Activated CD4-positive, alpha-beta T cell treated with anti-CD3 and anti-CD28 coated beads for 4 hours (primary cell): ENCODE measurements at regions not wholly inside any gene's neighbourhood (a gene's known extent, or its start where the extent isn't known, plus 50 kb on each side); places are given as distances from the start of the nearest gene placed in this dataset.

Experiments
- DNase-seq, 2 donors: peaks; one replicate each; pipeline ENCODE4 v3.0.0-alpha.2; 2020

DNA sequence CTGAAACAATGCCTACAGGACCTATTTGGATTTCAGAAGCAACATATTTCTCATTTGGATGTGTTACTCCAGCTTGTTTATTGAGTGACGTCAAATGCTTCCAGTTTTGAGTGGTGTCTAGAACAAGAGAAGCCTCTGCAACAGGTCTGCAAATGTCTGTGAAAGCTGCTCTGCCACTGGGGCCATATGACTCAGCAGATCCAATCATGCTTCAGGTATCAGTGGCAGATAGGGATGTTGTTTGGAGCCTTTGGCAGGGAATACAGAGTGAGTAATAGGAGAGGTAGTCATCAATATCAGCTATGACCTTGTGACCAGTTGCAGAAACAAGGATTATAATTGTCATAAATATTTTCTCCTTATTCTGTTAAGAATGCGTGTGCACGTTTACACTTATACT, 141.1 kb upstream of the ZXDA start:
- DNase-seq: no peak

- no peak for DNase-seq
Observed at GRCh38 chrX:58044130-58044529, 133.9 kb upstream of the ZXDA start.

DNA sequence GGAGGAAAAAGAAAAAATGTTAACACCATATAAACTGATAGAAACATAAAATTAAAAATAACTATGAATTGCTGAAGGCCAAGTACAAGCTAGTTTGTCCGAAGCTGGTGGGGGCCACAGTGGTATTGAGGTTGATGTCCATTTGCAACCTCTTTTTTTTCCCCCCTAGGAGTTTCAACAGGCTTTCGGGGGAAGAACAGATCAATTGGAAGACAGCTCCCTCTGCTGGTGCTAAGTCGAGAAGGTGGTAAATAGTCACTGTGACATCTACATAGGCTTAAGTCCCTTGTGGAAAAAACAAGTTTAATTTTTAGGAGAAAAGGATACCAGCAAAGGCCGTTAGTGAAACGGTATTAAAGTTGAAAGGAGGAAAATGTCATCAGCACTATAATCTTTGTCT, 115.7 kb upstream of the ZXDA start:
- DNase-seq: peak; percentile 10 to 44

- no peak for DNase-seq
Observed at GRCh38 chrX:57985951-57986350, 75.7 kb upstream of the ZXDA start.

DNA sequence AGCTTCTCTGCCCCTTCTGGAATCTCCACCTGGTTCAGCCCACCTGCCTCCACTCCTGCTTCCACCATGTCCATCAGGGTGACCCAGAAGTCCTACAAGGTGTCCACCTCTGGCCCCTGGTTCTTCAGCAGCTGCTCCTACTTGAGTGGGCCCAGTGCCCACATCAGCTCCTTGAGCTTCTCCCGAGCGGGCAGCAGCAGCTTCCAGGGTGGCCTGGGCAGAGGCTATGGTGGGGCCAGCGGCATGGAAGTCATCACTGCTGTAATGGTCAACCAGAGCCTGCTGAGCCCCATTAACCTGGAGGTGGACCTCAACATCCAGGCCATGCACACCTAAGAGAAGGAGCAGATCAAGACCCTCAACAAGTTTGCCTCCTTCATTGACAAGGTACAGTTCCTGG, 74.4 kb upstream of the ZXDA start:
- no peak for DNase-seq

DNA sequence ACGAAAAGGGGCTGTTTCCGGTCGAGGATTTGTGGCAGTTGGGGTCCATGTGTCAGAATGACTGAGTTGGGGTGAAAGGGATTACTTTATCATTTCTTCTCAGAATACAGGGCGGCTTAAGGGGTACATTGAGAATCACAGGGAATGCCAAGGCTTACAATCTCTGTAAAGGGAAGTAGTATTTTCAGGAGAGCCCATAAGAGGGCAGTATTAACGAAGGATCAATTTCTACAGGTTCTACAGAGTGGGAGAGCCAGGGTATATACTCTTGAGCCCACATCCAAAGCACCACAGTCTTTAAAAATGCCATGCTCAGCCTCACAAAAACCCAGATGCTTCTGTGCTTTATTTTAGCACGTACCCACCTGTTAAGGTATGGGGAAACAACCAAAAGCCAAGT, 67.7 kb upstream of the ZXDA start:
- DNase-seq: no peak

- no peak for DNase-seq
Observed at GRCh38 chrX:57964975-57965374, 54.7 kb upstream of the ZXDA start.
